WERI-Rb-1 (cell line): ENCODE measurements at regions not wholly inside any gene's neighbourhood (a gene's known extent, or its start where the extent isn't known, plus 50 kb on each side); places are given as distances from the start of the nearest gene placed in this dataset.
A peak's percentile ranks its signal among the peaks of the same experiment; 100 is the strongest.

Source experiments
- DNase-seq: peaks from one replicate; pipeline ENCODE4 v3.0.0-alpha.2; 2020
- H3K27ac ChIP-seq: fragments of 250-450 bp; sonication (Bioruptor Pico); 2 replicates; pipeline ENCODE4 v1.5.1; 2020; ENCODE audit warnings: mild to moderate bottlenecking, moderate library complexity
- H3K27me3 ChIP-seq: fragments of 250-450 bp; sonication (Bioruptor Pico); 2 replicates; pipeline ENCODE4 v1.5.1; 2021; ENCODE audit warnings: mild to moderate bottlenecking, low read depth, moderate library complexity; ENCODE audit not compliant: insufficient read depth, severe bottlenecking
- H3K36me3 ChIP-seq: fragments of 250-450 bp; sonication (Bioruptor Pico); 2 replicates; pipeline ENCODE4 v1.5.1; 2020; ENCODE audit warnings: mild to moderate bottlenecking, moderate library complexity
- H3K4me3 ChIP-seq: 2 replicates; pipeline ENCODE4 v1.5.1; 2011; ENCODE audit warnings: low read depth, mild to moderate bottlenecking, control low read depth, low read length
- H3K9me3 ChIP-seq: fragments of 250-450 bp; sonication (Bioruptor Pico); 2 replicates; pipeline ENCODE4 v1.5.1; 2021; ENCODE audit warnings: mild to moderate bottlenecking, moderate library complexity; ENCODE audit not compliant: severe bottlenecking
- TF ChIP-seq, protein P1 (sequence below): IDR thresholded peaks from 2 replicates; pipeline ENCODE4 v1.5.1; 2011; ENCODE audit warnings: low read depth, mild to moderate bottlenecking, control low read depth, inconsistent platforms, low read length

DNA sequence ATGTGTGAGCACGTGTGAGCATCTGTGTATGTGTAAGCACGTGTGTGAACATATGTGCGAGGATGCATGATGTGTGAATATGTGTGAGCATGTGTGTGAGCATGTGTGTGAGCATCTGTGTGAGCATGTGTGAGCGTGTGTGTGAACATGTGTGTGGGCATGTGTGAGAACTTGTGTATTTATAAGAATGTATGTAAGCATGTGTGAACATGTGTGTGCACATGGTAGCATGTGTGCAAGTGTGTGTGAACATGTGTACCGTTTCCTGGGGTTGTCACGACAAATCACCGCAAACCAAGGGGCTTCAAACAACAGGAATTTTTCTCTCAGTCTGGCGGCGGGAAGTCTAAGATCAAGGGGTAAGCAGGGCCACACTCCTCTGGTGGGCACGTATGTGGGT is 238.3 kb downstream of the CTTN start:
- Histone ChIP-seq H3K27ac (no peak overlapping the region), H3K9me3 (no peaks in the 10 kb centered on the region), H3K36me3 (no peaks in the 10 kb centered on the region), H3K27me3 (no peaks in the 10 kb centered on the region), H3K4me3 (no peak overlapping the region)
- DNase-seq: no peak
- TF ChIP-seq, protein P1, sequence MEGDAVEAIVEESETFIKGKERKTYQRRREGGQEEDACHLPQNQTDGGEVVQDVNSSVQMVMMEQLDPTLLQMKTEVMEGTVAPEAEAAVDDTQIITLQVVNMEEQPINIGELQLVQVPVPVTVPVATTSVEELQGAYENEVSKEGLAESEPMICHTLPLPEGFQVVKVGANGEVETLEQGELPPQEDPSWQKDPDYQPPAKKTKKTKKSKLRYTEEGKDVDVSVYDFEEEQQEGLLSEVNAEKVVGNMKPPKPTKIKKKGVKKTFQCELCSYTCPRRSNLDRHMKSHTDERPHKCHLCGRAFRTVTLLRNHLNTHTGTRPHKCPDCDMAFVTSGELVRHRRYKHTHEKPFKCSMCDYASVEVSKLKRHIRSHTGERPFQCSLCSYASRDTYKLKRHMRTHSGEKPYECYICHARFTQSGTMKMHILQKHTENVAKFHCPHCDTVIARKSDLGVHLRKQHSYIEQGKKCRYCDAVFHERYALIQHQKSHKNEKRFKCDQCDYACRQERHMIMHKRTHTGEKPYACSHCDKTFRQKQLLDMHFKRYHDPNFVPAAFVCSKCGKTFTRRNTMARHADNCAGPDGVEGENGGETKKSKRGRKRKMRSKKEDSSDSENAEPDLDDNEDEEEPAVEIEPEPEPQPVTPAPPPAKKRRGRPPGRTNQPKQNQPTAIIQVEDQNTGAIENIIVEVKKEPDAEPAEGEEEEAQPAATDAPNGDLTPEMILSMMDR: no peak

DNA sequence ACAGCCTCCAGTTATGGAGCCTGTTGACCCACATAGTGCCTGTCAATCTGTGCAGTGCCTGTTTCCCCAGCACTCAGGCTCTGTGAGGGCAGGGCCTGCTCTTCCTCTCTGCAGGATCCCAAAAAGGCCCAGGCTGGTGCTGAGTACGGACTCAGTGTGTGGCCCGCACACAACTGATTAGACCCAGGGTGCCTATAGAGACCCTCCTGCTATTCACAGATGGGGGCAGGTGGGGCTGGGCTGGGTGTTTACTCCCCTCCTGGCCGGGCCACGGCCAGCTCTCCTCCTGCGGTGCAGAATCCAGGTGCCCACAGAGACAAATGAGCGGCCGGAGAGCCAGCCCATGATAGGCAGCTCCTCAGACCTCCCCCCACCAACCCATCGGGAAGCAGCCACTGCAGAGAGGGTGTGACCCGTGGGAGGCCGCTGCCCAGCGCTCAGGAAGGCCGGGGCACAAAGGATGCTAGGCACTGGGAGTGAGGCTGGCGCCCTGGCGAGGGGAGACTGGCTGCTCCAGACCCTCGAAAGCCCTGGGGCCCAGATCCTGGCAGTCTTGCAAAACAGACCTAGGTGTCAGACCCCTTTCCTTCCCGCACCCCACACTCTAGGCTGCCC is 239.0 kb downstream of the CTTN start:
- TF ChIP-seq, protein P1: no peak
- no peak for DNase-seq
- H3K27me3 ChIP-seq: no peaks in the 10 kb centered on the region
- no peak overlapping the region for H3K4me3 ChIP-seq
- H3K36me3 ChIP-seq: no peaks in the 10 kb centered on the region
- H3K9me3 ChIP-seq: no peaks in the 10 kb centered on the region
- peak overlapping the region; percentile 64 for H3K27ac ChIP-seq

DNA sequence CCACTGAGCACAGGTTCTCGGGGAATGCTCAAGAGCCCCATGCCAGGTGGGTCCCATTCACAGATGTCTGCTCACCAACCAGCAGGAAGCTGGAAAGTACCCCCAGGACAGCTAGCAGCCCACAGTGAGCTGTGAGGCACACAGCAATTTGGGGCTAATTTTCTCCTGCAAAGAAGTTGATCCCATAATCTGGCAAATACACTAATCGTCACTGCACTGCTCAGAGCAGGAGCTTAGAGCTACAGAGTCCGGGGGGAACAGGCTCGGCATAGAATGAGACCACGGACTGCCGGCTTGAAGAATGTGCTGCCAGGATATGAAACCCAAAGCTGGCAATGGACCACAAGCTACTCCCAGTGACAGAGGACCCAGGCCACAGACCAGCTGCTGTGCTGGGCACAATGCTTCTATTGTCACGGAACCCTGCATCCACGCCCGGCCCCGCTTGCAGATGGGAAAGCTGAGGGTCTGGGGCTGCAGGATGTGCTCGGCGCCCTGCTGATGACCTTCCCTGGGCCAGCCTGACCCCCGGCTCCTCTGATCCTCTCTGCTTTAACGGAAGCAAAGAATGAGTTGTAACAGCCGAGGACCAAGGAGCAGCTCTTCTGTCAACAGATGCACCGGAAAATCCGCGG is 239.7 kb downstream of the CTTN start:
- peak; percentile 77 for DNase-seq
- Histone ChIP-seq H3K36me3 (no peaks in the 10 kb centered on the region), H3K4me3 (peak overlapping the region; percentile 27), H3K27me3 (no peaks in the 10 kb centered on the region), H3K9me3 (no peaks in the 10 kb centered on the region), H3K27ac (peak overlapping the region; percentile 64)
- TF ChIP-seq, protein P1: no peak

DNA sequence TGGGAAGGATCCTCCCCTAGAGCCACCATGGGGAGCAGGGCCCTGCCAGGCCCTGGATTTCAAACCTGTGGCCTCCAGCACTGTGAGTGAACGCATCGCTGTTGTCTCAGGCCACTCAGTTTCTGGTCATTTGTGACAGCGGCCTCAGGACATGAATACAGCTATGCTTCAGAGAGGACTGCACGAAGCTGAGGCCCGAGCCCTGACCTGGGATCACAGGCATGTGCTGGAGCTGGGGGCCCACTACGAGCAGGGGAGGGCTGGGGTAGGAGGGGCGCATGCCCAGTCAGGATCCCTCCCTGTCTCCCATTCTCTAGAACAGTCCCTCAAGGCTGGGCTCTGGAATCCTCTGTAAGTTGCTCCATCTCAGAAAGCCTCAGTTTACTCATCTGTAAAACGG is 242.1 kb downstream of the CTTN start:
- H3K27ac ChIP-seq: peak overlapping the region; percentile 86
- no peaks in the 10 kb centered on the region for H3K36me3 ChIP-seq
- H3K27me3 ChIP-seq: no peaks in the 10 kb centered on the region

DNA sequence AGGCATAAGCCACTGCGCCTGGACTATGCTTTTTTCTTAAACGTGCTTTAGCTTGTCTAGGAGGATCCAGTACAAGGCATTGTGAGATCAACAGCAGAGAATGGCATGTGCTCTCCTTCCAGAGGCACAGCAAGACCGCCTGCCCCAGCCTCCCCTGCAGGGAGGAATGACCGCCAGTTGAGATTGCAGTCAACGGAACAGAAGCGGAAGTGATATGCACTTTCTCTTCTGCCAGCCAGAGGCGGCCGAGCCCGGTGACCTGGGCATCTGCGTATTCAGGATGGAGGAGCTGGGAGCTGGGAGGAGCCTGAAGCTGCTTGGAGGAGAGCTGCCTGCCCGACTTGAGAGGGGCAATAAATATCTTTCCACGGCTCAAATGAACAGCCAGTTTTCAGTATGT is 243.0 kb downstream of the CTTN start:
- no peaks in the 10 kb centered on the region for H3K27me3 ChIP-seq
- peak; percentile 64 for DNase-seq
- H3K27ac ChIP-seq: peak overlapping the region; percentile 86
- H3K9me3 ChIP-seq: no peaks in the 10 kb centered on the region
- peak overlapping the region; percentile 37 for H3K4me3 ChIP-seq
- no peaks in the 10 kb centered on the region for H3K36me3 ChIP-seq
- TF ChIP-seq, protein P1: no peak

More for the DNA sequence above, 242.1 kb downstream of the CTTN start:
- H3K4me3 ChIP-seq: peak overlapping the region; percentile 34
- no peak for DNase-seq
- H3K9me3 ChIP-seq: no peaks in the 10 kb centered on the region
- TF ChIP-seq, protein P1: no peak

DNA sequence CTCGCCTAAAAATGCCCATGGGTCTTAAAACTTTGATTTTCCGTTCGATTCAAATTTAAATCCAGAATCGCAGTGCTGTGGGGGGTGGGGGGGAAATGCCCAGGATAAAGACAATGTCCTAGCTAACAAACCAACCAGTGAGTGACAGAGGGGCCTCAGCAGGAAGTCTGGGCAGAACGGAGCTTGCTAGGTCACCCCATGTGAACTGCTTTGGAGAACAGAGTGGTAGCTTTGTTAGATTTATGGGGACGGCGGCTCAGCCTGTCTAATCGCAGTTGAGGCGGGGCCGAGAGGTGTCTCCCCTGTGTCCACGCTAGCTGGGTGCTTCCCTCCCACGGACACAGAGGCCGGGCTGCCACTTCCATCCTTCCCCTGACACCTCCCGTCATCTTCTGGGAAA is 243.9 kb downstream of the CTTN start:
- Histone ChIP-seq H3K4me3 (peak overlapping the region; percentile 37), H3K36me3 (no peaks in the 10 kb centered on the region), H3K27ac (peak overlapping the region; percentile 86), H3K27me3 (no peaks in the 10 kb centered on the region), H3K9me3 (no peaks in the 10 kb centered on the region)
- peak; percentile 94 for DNase-seq
- TF ChIP-seq, protein P1: no peak
